ENCODE measurements at regions not wholly inside any gene's neighbourhood (a gene's known extent, or its start where the extent isn't known, plus 50 kb on each side); places are given as distances from the start of the nearest gene placed in this dataset.

DNA sequence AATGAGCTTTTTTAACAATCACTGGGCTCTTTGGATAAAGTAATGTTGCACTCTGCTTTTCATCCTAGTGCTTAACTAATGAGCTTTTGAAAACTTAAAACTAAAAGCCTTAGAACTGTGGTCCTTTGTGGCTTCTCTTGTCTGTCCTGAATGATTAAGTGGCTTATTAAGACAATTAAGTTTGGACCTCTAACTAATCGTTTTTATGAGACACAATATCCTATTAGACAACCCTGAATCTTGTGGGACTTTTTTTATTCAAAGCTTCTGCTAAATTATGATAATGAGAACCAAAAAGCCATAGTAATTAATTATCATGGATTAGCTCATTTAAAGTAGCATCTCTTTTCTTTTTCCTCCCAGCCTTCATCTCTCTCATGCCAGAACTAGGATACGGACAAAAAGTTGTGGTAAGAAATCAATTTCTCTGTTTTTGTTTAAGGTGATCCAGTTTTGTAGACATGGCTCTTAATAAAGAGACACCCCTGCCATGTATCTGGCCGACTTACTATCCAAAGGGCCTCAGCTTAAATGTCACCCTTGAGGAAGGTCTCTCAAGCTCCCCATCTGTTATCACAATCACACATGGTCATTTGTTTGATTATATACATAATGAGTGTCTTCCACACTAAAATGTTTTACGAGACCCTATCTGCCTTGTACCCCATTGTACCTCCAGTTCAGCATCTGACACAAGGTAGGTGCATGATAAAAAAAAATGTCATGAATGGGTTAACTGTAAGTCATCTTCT lies 384.4 kb upstream of the IRAK1BP1 start:
- in situ Hi-C loops (cut with HindIII; ENCODE audit: low pct_unique_long_range_greater_than_20kb, low sequenced_read_pairs) (no loop called here), intact Hi-C loops (cut with micrococcal nuclease; ENCODE audit: unreplicated experiment) (no loop called here)
- H3K9me3 ChIP-seq (ENCODE audit: control insufficient read depth, insufficient read depth, low read depth, low read length): no peaks in the 10 kb centered on the region
- no peaks in the 10 kb centered on the region for H3K4me1 ChIP-seq (ENCODE audit: control insufficient read depth, insufficient read depth, low read length)
- H3K27ac ChIP-seq (ENCODE audit: low read length): no peak overlapping the region
- no peaks in the 10 kb centered on the region for H3K27me3 ChIP-seq (ENCODE audit: control insufficient read depth, insufficient read depth, low read length)
- ChIA-PET POLR2A (no interaction called here), CTCF (no interaction called here)
- H3K36me3 ChIP-seq (ENCODE audit: control insufficient read depth, insufficient read depth, low read length): no peaks in the 10 kb centered on the region
- DNase-seq (ENCODE audit: low read depth, low spot score): no peak
- no peak for ATAC-seq
- H3K4me3 ChIP-seq (ENCODE audit: low read depth in 2 of 2, low read length in 2 of 2): no peak overlapping the region
- BruUV-seq (replicated peaks): no TSS peak
- no peak for TF ChIP-seq TCF7L2 (IDR thresholded peaks at IDR 0.05; ENCODE audit: low read depth, low read length)
- TF ChIP-seq, protein P1, sequence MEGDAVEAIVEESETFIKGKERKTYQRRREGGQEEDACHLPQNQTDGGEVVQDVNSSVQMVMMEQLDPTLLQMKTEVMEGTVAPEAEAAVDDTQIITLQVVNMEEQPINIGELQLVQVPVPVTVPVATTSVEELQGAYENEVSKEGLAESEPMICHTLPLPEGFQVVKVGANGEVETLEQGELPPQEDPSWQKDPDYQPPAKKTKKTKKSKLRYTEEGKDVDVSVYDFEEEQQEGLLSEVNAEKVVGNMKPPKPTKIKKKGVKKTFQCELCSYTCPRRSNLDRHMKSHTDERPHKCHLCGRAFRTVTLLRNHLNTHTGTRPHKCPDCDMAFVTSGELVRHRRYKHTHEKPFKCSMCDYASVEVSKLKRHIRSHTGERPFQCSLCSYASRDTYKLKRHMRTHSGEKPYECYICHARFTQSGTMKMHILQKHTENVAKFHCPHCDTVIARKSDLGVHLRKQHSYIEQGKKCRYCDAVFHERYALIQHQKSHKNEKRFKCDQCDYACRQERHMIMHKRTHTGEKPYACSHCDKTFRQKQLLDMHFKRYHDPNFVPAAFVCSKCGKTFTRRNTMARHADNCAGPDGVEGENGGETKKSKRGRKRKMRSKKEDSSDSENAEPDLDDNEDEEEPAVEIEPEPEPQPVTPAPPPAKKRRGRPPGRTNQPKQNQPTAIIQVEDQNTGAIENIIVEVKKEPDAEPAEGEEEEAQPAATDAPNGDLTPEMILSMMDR (IDR thresholded peaks at IDR 0.05): no peak
- TF ChIP-seq SIN3A (IDR thresholded peaks at IDR 0.05; ENCODE audit: borderline replicate concordance, insufficient read depth, low read depth, low read length): no peak
- no peak for TF ChIP-seq POLR2AphosphoS5 (IDR thresholded peaks at IDR 0.05; ENCODE audit: low read depth, low read length)
- TF ChIP-seq, protein P2, sequence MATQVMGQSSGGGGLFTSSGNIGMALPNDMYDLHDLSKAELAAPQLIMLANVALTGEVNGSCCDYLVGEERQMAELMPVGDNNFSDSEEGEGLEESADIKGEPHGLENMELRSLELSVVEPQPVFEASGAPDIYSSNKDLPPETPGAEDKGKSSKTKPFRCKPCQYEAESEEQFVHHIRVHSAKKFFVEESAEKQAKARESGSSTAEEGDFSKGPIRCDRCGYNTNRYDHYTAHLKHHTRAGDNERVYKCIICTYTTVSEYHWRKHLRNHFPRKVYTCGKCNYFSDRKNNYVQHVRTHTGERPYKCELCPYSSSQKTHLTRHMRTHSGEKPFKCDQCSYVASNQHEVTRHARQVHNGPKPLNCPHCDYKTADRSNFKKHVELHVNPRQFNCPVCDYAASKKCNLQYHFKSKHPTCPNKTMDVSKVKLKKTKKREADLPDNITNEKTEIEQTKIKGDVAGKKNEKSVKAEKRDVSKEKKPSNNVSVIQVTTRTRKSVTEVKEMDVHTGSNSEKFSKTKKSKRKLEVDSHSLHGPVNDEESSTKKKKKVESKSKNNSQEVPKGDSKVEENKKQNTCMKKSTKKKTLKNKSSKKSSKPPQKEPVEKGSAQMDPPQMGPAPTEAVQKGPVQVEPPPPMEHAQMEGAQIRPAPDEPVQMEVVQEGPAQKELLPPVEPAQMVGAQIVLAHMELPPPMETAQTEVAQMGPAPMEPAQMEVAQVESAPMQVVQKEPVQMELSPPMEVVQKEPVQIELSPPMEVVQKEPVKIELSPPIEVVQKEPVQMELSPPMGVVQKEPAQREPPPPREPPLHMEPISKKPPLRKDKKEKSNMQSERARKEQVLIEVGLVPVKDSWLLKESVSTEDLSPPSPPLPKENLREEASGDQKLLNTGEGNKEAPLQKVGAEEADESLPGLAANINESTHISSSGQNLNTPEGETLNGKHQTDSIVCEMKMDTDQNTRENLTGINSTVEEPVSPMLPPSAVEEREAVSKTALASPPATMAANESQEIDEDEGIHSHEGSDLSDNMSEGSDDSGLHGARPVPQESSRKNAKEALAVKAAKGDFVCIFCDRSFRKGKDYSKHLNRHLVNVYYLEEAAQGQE (IDR thresholded peaks at IDR 0.05; ENCODE audit: insufficient read depth in 1 of 2, low read depth in 2 of 2, low read length in 1 of 2): no peak

DNA sequence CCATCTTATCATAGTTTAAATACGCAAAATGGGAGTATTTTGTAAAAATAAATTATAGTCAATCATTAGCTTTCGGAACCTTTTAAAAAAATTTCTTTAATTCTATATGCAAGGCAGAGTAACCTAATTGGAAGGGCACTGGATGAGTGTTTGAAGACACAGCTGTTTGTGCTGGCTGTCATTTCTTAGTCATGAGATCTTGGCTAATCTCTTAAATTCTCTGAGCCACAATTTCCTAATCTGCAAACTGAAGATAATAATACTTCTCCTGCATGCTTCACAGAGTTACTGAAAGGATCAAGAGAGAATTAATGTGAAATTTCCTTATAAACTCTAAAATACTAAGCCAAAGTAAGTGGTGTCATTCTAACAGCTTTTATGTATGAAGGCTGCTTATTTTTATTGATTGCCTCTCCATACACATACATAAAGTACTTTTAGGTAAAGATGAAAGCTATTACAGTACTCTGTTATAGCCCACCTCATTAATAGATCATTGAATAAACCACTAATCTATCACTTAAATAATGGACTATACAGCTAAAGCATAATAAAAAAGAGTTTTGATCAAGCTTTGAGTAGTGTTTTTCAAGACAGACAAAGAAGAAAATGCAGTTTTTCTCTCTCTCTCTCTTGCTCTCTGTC lies 383.7 kb upstream of the IRAK1BP1 start:
- no TSS peak for BruUV-seq (replicated peaks)
- no peak overlapping the region for H3K4me3 ChIP-seq (ENCODE audit: low read depth in 2 of 2, low read length in 2 of 2)
- H3K27ac ChIP-seq (ENCODE audit: low read length): no peak overlapping the region
- intact Hi-C loops (cut with micrococcal nuclease; ENCODE audit: unreplicated experiment): no loop called here
- H3K9me3 ChIP-seq (ENCODE audit: control insufficient read depth, insufficient read depth, low read depth, low read length): no peaks in the 10 kb centered on the region
- H3K4me1 ChIP-seq (ENCODE audit: control insufficient read depth, insufficient read depth, low read length): no peaks in the 10 kb centered on the region
- no peaks in the 10 kb centered on the region for H3K36me3 ChIP-seq (ENCODE audit: control insufficient read depth, insufficient read depth, low read length)
- in situ Hi-C loops (cut with HindIII; ENCODE audit: low pct_unique_long_range_greater_than_20kb, low sequenced_read_pairs): no loop called here
- no peak for TF ChIP-seq SIN3A (IDR thresholded peaks at IDR 0.05; ENCODE audit: borderline replicate concordance, insufficient read depth, low read depth, low read length)
- no peak for TF ChIP-seq POLR2AphosphoS5 (IDR thresholded peaks at IDR 0.05; ENCODE audit: low read depth, low read length)
- TF ChIP-seq, protein P1 (IDR thresholded peaks at IDR 0.05): no peak
- TF ChIP-seq, protein P2 (IDR thresholded peaks at IDR 0.05; ENCODE audit: insufficient read depth in 1 of 2, low read depth in 2 of 2, low read length in 1 of 2): no peak
- no peak for TF ChIP-seq TCF7L2 (IDR thresholded peaks at IDR 0.05; ENCODE audit: low read depth, low read length)
- H3K27me3 ChIP-seq (ENCODE audit: control insufficient read depth, insufficient read depth, low read length): no peaks in the 10 kb centered on the region
- DNase-seq (ENCODE audit: low read depth, low spot score): no peak
- CTCF ChIA-PET: no interaction called here
- no peak for ATAC-seq
- POLR2A ChIA-PET: no interaction called here

Data from Panc1 (cell line).